ENCODE measurements at regions not wholly inside any gene's neighbourhood (a gene's known extent, or its start where the extent isn't known, plus 50 kb on each side); places are given as distances from the start of the nearest gene placed in this dataset.
A peak's percentile ranks its signal among the peaks of the same experiment; 100 is the strongest.

DNA sequence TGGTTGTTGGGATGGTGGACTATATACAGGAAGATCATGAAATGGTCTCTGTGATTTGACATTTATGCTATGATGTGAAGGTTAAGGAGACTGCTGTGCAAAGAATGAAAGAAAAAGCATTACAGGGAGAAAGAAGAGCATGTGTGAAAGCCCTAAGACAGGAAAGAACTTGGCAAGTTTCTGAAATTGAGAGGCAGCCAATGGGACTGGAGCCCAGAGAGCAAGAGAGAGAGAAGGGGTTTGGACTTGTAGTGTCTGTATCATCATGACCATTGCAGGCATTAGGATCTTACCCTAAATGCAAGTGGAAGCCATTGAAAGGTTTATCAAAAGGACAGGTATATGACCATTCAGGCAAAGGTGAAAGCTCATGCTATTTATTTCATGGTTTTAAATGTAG, 147.1 kb downstream of the NAA11 start:
- no peaks in the 10 kb centered on the region for H3K36me3 ChIP-seq
- TF ChIP-seq, protein P1, sequence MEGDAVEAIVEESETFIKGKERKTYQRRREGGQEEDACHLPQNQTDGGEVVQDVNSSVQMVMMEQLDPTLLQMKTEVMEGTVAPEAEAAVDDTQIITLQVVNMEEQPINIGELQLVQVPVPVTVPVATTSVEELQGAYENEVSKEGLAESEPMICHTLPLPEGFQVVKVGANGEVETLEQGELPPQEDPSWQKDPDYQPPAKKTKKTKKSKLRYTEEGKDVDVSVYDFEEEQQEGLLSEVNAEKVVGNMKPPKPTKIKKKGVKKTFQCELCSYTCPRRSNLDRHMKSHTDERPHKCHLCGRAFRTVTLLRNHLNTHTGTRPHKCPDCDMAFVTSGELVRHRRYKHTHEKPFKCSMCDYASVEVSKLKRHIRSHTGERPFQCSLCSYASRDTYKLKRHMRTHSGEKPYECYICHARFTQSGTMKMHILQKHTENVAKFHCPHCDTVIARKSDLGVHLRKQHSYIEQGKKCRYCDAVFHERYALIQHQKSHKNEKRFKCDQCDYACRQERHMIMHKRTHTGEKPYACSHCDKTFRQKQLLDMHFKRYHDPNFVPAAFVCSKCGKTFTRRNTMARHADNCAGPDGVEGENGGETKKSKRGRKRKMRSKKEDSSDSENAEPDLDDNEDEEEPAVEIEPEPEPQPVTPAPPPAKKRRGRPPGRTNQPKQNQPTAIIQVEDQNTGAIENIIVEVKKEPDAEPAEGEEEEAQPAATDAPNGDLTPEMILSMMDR (IDR thresholded peaks at IDR 0.05), result no peak
- DNase-seq, result peak in 1 of 2 donors; percentile 20
- H3K4me3 ChIP-seq, result no peak overlapping the region
- peaks cover 0 to 32% (median 16%) of the 10 kb centered on the region in 4 donors for H3K4me1 ChIP-seq
- intact Hi-C loops (cut with DNase I; ENCODE audit: low total_unique reads), result no loop called here
- H3K9me3 ChIP-seq, result no peaks in the 10 kb centered on the region
- no peak overlapping the region for H3K27ac ChIP-seq
- no peaks in the 10 kb centered on the region for H3K27me3 ChIP-seq

- intact Hi-C loops (cut with DNase I; ENCODE audit: low total_unique reads), result no loop called here
- H3K4me3 ChIP-seq, result no peak overlapping the region
- no peaks in the 10 kb centered on the region for H3K36me3 ChIP-seq
These were observed 148.5 kb downstream of the NAA11 start for GRCh38 chr4:79177388-79177787.

DNA sequence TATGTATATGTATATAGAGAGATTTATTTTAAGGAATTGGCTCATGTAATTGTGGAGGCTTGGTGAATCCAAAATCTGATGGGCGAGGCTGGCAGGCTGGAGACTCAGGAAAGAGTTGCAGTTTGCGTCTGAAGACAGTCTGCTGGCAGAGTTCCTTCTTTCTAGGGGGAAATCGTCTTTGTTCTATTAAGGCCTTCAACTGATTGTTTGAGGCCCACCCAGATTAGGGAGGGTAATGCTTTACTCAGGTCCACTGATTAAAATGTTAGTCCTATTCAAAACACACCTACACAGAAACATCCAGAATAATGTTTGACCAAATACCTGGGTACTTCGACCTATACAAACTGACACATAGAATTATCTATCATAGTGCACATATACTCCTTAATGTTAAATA, 149.5 kb downstream of the NAA11 start:
- Histone ChIP-seq H3K36me3 (no peaks in the 10 kb centered on the region), H3K27ac (no peak overlapping the region), H3K4me1 (peaks cover 0 to 36% (median 16%) of the 10 kb centered on the region in 4 donors), H3K4me3 (no peak overlapping the region), H3K27me3 (no peaks in the 10 kb centered on the region), H3K9me3 (no peaks in the 10 kb centered on the region)
- DNase-seq, result no peak
- intact Hi-C loops (cut with DNase I; ENCODE audit: low total_unique reads), result no loop called here
- TF ChIP-seq, protein P1 (IDR thresholded peaks at IDR 0.05), result no peak

More at GRCh38 chr4:79177388-79177787, 148.5 kb downstream of the NAA11 start:
- TF ChIP-seq, protein P1 (IDR thresholded peaks at IDR 0.05), result no peak
- Histone ChIP-seq H3K27me3 (no peaks in the 10 kb centered on the region), H3K9me3 (no peaks in the 10 kb centered on the region), H3K27ac (no peak overlapping the region), H3K4me1 (peaks cover 0 to 33% (median 16%) of the 10 kb centered on the region in 4 donors)
- no peak for DNase-seq

- Histone ChIP-seq H3K9me3 (no peaks in the 10 kb centered on the region), H3K4me1 (peaks cover 0 to 36% (median 16%) of the 10 kb centered on the region in 4 donors), H3K27ac (no peak overlapping the region), H3K4me3 (no peak overlapping the region), H3K36me3 (no peaks in the 10 kb centered on the region), H3K27me3 (no peaks in the 10 kb centered on the region)
- TF ChIP-seq, protein P1 (IDR thresholded peaks at IDR 0.05), result no peak
- intact Hi-C loops (cut with DNase I; ENCODE audit: low total_unique reads), result no loop called here
- DNase-seq, result no peak
These were observed 150.1 kb downstream of the NAA11 start for GRCh38 chr4:79175716-79176115.

GRCh38 chr4:79174490-79175252, 151.2 kb downstream of the NAA11 start:
- Histone ChIP-seq H3K9me3 (no peaks in the 10 kb centered on the region), H3K27ac (no peak overlapping the region), H3K27me3 (no peaks in the 10 kb centered on the region), H3K4me1 (peaks cover 0 to 36% (median 16%) of the 10 kb centered on the region in 4 donors), H3K36me3 (no peaks in the 10 kb centered on the region), H3K4me3 (no peak overlapping the region)
- DNase-seq, result no peak
- TF ChIP-seq, protein P1 (IDR thresholded peaks at IDR 0.05), result no peak
- intact Hi-C loops (cut with DNase I; ENCODE audit: low total_unique reads), result no loop called here
